Dedifferentiated amniotic fluid mesenchymal stem cell (primary cell): ENCODE measurements at regions not wholly inside any gene's neighbourhood (a gene's known extent, or its start where the extent isn't known, plus 50 kb on each side); places are given as distances from the start of the nearest gene placed in this dataset.
A peak's percentile ranks its signal among the peaks of the same experiment; 100 is the strongest.

ENCODE experiments used
- DNase-seq: peaks from one replicate; pipeline ENCODE4 v3.0.0-alpha.2; 2016; ENCODE audit errors: extremely low spot score

DNA sequence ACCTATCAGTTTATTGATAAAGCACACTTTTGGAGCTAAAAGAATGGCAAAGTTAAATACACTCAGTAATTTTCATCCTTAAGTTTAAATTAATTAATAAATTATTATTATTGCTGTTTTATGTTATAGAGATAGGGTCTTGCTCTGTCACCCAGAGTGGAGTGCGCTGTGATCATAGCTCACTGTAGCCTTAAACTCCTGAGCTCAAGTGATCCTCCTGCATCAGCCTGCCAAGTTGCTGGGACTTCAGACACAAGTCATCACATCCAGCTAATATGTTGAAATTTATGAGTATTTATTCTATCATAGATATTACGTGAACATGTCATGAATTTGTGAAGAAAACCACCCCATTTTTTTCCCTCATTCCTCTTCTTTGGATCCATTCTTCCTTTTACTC lies 64.2 kb downstream of the GJA1 start:
- no peak for DNase-seq

DNA sequence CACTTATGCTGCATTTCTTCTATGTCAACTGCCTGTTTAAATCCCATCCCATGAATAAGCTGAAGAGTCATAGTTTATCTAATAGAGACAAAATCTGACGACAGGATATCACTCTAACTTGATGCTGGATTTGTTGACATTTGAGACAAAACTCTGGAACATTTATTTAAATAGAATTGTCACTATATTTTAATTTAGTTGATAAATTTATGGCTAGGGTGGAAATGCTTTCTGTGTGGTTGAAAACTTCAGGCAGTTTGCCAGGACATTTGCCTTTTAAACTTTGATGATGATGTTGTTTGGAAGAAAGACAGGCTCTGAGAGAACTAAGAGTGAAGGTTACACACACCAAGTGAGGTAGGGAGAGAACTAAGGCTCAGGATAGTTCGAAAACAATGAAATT lies 68.1 kb downstream of the GJA1 start:
- DNase-seq: no peak

DNA sequence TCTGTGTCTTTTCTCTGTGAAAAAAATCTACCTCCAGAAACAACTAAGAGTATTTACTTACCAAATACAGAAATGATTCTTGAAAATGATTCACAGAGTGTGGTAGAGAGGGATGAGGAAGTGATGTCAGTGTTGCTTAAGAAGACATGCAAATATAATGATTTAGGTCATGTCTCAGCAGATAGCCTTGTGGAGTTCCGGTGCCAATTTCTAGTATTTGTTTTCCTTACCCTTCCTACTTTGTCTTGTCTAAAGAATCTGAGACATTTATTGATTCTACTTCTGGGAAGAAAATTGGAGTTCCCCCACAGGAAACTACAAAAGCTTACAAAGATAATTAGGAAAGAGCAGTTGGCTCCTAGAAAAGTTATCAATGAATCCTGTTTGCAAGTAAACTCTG lies 68.8 kb downstream of the GJA1 start:
- peak; percentile 74 for DNase-seq

DNA sequence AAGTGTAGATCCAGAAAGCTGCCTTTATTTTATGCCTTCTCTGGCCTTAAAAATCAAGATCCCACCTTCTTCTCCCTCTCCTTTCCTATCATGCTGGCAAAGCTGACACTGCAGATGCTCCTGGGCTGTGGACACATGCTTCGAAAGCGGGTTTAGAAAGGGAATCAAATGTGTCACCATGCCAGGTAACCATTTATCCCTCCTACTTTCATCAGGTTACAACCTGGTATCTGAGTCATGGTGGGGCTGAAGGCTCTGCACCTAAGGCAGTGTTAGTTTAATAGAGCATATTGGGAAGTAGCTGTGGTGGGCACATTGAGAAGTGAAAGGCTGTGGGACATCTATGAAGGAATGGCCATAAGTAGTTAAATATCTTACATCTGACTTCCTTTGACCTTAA lies 69.8 kb downstream of the GJA1 start:
- no peak for DNase-seq

DNA sequence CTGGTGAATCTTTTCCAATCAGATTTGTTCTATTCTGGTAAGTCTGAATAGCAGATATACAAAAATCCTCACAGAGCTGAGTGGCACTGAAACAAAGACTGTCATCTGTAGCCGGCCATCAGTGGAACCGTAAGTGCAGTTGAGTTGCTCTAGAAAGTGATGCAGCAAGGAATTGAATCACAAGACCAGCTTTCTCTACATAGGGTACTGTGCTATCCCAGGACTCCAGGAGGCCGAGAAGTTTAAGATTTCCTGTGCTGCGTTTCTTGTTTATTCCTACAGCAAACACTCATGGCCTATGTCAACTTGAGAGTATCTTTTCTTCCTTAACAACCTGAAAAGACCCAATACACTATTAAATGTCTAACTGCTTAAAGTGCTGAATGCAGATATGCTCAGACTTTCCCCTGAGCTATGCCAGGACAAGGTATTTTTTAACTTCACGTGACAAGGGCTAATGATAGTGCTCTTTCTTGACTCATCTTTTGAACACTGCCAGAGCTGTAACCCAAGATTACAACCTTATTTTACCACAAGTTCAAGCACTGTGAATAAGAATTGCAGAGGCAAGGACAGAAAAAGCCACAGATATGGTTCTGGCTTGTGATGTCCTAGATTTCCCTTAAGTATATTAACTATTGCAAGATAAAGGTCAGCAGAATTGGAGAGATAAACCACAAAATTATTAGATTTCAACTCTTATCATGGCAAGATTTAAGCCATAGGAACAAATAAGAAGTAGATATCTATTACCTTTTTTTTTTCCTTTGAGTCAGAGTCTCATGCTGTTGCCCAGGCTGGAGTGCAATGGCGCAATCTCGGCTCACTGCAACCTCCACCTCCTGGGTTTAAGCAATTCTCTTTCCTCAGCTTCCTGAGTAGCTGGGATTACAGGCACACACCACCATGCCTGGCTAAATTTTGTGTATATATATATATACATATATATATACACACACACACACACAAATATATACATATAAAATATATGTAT lies 71.6 kb downstream of the GJA1 start:
- DNase-seq: no peak

DNA sequence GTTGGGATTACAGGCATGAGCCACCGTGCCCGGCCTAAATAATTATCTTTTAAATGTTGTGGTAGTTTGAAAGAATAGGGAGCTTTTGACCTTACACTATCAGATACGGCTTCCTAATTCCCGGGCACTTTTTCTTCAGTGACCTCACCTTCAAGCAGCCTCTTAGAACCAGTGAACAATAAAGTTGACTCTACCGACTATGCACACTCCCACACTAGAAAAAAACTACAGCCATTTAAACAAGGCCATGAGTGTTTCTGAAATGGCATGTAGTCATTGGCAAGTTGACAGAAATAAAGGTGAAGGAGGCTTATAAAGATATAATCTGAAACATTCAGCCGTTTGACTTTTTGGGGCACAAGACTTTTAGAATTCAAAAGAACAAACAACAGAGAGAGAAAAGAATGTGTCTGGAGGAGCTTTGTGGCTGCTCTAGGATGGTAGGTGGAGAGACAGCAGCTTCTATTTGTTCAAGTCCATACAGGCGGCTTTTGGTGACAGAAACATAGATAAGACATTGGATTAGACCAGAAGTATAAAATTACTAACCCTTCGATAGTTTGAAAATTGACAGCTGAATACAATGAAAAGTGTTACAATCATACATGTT lies 75.2 kb downstream of the GJA1 start:
- DNase-seq: no peak

DNA sequence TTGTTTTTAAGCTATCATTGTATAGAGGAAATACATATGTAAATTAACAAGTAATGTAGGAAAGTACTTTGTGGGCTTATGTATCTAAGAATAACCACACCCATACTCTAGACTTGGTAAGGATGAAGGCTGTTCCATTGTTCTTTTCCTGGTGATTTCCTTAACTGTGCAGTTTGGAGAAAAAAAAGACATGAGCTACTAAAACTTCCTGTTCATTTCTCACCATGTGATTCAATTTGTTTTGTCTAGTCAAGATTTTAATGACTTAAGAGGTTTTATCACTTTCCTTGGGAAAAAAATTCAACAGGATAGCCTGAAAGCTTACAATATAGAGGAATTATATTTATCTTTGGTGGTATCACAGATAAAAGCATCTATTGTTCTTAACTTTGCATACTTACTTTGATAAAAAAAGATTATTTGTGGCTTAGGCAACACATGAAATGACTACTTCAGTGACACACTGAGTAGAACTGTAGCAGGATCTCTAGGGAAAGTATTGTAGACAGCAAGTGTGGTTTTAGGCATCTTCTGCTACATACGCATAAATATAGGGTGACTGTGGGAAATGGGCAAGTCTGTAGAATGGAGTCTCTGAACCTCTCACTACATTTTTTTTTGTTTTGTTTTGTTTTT lies 80.3 kb downstream of the GJA1 start:
- DNase-seq: no peak

DNA sequence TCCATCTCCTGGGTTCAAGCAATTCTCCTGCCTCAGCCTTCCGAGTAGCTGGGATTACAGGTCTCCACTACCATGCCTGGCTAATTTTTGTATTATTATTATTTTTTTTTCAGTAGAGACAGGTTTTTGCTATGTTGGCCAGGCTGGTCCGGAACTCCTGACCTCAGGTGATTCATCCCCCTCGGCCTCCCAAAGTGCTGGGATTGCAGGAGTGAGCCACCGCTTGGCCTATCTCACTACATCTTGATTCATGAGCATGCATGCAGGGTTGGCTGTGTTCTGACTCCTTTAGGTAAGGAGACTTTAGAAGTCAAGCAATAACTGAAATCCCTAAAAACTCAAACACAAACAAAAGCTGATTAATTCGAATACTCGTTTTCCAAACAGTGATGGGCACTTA lies 80.9 kb downstream of the GJA1 start:
- DNase-seq: no peak

DNA sequence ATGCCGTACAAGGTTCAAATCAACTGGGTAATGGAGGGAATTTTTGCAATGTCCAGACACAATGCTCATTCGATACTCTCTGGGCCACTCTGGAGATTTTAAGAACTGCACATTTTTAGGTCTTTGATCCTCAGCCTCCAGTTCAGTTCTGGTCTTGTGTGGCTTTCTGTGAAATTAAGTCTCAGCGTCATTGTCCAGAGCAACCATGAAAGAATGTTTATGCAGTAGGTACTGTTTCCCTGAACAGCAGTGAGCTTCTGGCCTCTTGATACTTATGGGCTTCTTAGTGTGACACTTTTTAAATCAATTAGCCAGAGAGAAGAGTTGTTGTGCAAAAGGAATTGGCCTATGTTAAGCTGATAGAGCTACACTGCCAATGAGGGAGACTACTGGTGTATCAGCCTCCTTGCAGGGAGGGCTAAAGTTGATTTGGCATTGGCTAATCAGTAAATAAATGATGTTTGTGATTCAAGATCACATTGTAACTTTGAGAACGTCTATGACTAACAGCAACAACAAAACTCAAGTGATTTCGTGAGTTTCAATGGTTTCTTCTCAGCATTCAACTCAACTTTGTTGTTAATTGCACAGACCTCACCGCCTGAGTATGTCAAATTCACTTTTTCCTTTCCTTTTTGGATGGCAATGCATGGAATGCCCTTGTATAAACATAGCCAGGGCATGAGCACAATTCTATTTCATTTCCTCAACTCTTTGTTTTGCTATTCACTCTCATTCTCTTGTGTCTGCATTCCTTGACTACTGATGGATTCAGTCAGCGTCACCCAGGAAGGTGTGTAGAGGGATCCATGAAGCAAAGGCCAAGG lies 85.1 kb downstream of the GJA1 start:
- peak; percentile 93 for DNase-seq

DNA sequence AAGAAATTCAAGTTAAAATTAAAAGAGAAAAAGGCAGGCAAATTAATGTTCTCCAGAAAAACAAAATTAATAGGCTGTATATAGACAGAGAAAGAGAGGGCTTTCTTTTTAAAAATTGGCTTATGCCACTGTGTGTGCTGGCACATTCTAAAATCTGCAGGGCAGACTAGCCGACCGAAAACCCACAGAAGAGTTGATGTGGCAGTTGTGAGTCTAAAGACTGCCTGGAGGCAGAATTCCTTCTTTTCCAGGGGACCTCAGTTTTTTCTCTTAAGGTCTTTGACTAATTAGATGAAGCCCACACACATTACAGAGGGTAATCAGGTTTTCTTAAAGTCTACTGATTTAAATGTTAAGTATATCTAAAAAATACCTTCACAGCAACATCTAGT lies 85.7 kb downstream of the GJA1 start:
- no peak for DNase-seq

DNA sequence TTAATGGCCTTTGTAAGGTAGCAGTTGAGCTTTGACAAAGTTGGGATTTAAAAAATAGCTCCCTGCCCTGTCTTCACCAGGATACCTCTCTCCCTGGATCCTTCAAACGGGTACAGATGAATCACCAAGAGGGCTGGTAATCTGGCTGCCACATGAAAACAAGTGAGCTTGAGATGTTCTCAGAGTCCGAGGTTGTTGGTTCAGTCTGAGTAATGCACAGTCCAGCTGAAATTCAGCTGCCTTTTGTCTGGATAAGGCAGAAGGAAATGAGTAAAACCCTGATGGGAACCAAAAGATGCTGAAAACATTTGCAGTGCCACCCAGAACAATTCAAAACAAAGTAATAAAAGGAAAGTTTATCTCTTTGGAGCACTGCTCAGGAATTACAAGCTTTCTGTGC lies 86.8 kb downstream of the GJA1 start:
- peak; percentile 85 for DNase-seq

DNA sequence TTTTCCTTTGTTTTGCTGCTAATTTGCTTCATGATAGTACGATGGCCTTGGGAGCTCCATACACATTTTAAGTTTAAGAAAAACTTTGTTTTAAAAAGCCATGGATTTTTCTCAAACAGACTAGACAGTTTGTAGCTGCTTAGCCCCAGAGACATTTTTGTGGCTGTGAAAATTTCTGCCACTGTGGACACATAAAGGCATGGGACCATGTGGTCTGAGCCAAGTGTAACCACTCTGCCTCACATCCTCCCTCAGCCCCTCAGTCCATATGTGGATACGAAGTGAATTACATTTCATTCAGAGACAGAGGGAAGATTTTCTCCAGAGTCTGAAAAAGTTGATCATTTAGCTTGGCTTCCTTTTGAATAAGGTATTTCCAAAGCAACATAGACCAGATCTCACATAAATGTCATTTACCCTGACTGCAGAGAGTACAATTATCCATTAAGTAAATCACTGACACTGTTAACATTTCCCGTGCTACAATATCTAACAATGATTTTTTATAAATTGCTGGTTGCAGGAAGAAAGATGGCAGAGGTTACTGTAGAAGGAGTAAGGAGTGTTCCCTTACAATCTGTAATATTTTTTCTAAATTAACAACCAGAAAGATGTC lies 87.4 kb downstream of the GJA1 start:
- DNase-seq: no peak

DNA sequence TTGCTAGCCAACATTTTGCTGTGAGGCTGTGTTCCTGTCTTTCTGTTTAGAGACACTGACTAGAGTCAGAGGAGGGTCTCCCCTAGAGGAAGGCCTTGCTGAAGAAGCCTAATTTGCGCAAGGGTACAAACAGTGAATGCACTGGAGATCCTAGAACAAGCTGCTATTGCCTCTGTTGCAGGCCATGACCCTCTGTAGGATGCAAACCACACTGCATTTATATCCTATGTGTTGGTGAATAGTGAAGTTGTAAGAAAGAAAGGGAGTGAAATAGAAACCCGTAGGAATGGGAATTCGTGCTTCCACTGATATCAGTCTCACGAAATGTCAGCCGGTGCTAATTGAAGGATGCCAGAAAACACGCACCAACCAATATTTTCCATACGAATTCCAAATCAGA lies 88.2 kb downstream of the GJA1 start:
- no peak for DNase-seq

DNA sequence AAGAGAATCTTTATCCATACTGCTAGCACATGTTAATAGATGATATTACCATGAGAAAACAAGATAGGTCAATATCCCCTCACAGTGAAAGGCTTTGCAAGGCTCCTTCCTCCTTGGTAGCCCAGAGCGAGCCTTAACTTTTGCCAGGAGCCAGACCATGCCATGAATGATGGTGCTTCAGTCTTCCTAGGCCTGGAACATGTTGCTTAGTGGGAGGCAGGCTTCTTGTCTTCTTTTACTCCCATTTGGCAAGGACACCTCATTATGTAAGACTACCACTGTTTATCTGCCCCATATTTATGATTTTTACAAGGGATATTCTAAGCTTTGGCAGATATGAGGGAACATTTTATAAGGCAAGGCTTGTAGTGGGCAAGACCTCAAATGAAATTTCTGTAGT lies 90.8 kb downstream of the GJA1 start:
- no peak for DNase-seq

DNA sequence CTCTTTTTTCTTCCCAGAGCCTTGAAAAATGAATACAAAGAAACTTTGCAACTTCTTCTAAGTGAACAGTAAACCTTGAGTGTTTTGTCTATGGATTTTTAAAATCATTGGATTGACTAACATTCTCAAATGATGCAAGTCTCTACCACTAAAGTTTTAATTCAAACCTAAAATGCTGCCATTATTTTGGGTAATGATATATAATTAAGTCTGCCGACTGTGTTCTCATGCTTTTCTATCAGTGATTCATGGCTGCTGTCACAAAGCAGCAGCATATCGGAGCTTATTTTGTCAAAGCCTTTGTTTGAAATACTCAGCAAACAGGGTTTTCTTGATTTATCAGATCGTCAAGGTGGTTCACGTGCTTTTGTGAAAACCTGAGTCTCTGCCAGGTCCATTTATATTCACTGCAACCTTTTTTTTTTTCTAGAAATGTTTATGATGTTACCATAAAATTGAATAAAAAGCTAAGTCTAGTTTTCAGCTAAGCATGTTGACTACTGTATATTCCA lies 96.3 kb downstream of the GJA1 start:
- no peak for DNase-seq

DNA sequence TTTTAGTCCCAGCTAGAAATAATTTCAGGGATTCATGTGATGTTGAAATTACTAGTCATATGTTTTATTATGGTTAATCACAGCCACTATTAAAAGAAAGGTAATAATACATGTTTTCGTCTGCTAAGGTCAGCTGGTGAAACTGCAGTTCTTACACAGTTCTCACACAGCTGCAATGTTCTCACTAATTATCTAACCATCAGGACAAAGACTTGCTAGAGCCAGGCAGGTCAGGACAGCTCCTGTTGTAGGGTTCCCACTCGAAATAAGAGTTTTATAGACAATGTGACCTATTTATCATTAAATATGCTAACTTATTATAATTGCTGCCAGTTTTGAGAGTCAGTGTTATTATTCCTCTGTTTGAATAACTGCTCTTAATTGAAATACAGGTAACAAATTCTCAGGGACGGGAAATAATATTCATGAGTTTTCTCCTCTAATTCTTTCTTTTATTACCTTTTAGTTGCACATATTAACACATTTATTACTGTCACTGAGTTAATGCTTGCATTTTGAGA lies 97.9 kb downstream of the GJA1 start:
- no peak for DNase-seq

DNA sequence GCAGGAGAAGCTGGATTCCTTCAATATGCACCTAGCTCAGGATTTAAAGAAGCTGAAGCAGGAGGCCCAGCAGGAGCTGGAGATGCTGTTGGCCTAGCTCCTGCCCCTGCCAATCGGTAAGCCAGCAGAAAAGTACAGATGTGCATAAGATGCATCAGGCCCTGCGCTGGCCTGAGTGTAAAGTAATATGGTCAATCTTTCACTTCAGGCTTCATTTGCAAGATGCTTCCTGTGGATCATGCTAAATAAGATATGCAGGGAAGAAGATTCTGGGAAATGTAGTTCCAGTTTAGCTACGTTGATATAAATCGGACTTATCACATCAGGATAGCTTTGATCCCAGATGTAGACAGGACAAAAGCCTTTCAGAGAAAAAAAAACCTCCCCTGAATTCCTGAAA lies 100.3 kb downstream of the GJA1 start:
- no peak for DNase-seq

DNA sequence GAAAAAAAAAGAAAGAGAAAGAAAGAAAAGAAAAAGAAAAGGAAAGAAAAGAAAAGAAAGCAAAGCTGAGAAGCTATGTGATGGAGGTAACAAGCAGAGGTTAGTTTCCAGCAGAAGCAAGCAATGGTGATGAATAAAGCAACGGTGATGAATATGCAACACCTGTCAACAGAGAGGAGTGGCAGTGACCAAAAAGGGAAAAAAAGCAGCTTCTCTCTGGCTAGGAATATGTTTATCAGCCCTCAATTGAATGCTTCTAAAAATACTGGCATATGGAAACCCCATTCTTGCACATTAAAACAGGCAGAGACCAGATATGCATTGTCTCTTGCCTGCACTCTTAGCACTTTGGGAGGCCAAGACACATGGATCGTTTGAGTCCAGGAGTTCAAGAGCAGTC lies 100.9 kb downstream of the GJA1 start:
- no peak for DNase-seq

DNA sequence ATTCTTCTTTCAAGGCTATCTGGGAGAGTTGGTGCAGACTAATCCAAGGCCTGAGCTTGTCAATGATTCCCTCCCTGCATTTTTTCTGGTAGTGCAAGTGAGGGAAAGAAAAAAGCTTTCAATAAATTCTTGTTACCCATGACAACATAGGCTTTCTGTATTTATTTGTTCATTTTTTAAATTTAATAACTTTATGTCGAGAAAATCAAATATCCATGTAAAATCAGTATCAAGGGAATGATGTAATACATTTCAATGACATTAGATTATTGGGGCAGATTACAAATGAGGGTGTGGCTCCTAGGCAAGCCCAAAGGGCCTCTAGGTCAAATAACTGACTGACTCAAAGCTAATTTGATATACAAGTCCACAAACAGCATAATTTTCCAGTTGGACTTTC lies 104.0 kb downstream of the GJA1 start:
- no peak for DNase-seq

DNA sequence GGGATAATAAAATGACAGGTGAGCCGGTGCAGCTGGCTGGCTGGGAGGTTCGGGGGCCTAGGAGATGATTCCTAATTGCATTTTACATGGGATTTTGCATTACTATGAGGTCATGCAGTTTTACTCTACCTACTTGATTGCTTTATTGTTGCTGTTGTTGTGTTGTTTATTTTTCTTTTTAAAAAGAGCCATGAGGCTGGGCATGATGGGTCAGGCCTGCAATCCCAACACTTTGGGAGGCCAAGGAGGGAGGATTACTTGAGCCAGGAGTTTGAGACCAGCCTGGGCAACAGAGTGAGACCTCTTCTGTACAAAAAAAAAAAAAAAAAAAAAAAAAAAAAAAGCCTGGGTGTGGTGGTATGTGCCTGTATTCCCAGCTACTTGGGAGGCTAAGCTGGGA lies 104.8 kb downstream of the GJA1 start:
- DNase-seq: no peak

DNA sequence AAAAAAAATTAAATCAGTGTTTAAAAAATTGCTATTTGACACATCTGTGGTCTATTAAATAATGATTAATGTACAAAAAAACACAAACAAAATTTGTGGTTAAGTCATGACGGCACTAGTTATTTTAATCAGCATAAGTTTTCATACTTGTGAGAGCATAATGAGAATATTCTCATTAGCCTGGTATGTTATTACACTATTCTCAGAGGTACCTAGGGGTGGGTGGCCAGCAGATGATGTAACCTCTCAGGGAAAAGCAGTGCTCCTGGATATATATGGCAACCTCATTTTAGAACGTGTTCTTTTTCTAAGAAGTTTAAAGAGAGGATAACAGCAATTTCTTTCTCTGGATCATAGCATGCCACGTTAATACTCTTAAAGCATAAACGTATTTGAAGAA lies 109.2 kb downstream of the GJA1 start:
- no peak for DNase-seq
